Liver (tissue), 8 donors: ENCODE measurements at regions not wholly inside any gene's neighbourhood (a gene's known extent, or its start where the extent isn't known, plus 50 kb on each side); places are given as distances from the start of the nearest gene placed in this dataset.

Experiments
- DNase-seq: peaks from one replicate; pipeline ENCODE4 v3.0.0-alpha.2; 2017; ENCODE audit warnings: low spot score
- H3K27ac ChIP-seq, 2 donors: one replicate each; pipeline ENCODE4 v1.7.0; 2013; ENCODE audit warnings: inconsistent platforms in 2 of 2, low read length in 2 of 2, control low read depth in 1 of 2, low read depth in 1 of 2, mild to moderate bottlenecking in 1 of 2
- H3K27me3 ChIP-seq, 4 donors: one replicate each; pipeline versions ENCODE4 v1.6.1 to v1.7.0; 2013; ENCODE audit warnings: low read length in 3 of 4, inconsistent platforms in 1 of 4, mild to moderate bottlenecking in 1 of 4, moderate library complexity in 1 of 4; ENCODE audit not compliant: control insufficient read depth in 4 of 4, insufficient read depth in 4 of 4
- H3K36me3 ChIP-seq, 4 donors: one replicate each; pipeline versions ENCODE4 v1.6.1 to v1.7.0; 2013; ENCODE audit warnings: low read length in 3 of 4, mild to moderate bottlenecking in 3 of 4, low read depth in 1 of 4, moderate library complexity in 1 of 4; ENCODE audit not compliant: control insufficient read depth in 4 of 4, insufficient read depth in 3 of 4
- H3K4me1 ChIP-seq, 4 donors: one replicate each; pipeline versions ENCODE4 v1.6.1 to v1.7.0; 2013; ENCODE audit warnings: low read length in 3 of 4, mild to moderate bottlenecking in 3 of 4, moderate library complexity in 1 of 4; ENCODE audit not compliant: control insufficient read depth in 4 of 4, insufficient read depth in 4 of 4
- H3K4me3 ChIP-seq, 3 donors: one replicate each; pipeline versions ENCODE4 v1.6.1 to v1.7.0; 2013; ENCODE audit warnings: low read length in 3 of 3, control low read depth in 1 of 3, low read depth in 1 of 3, mild to moderate bottlenecking in 1 of 3
- H3K9ac ChIP-seq, 2 donors: one replicate each; pipeline ENCODE4 v1.7.0; 2013; ENCODE audit warnings: low read length in 2 of 2, mild to moderate bottlenecking in 2 of 2, moderate library complexity in 2 of 2, control low read depth in 1 of 2, low read depth in 1 of 2
- H3K9me3 ChIP-seq, 4 donors: one replicate each; pipeline versions ENCODE4 v1.6.1 to v1.7.0; 2013; ENCODE audit warnings: low read length in 3 of 4; ENCODE audit not compliant: control insufficient read depth in 4 of 4
- EGR1 ChIP-seq, 2 donors: IDR thresholded peaks; 2 replicates each; pipeline ENCODE4 v1.6.1; 2016 to 2018; ENCODE audit warnings: antibody characterized with exemption in 2 of 2, low read depth in 2 of 2
- FOXA1 ChIP-seq: IDR thresholded peaks from 2 replicates; pipeline ENCODE4 v1.6.1; 2016; ENCODE audit warnings: antibody characterized with exemption
- GABPA ChIP-seq, 2 donors: IDR thresholded peaks in 1 of 2; conservative IDR thresholded peaks in 1 of 2; 2 replicates each; pipeline ENCODE4 v1.6.1; 2016; ENCODE audit warnings: antibody characterized with exemption in 2 of 2, mild to moderate bottlenecking in 1 of 2, moderate library complexity in 1 of 2
- HNF4G ChIP-seq: IDR thresholded peaks from 2 replicates; pipeline ENCODE4 v1.6.1; 2016; ENCODE audit warnings: antibody characterized with exemption
- NR2F2 ChIP-seq: IDR thresholded peaks from 2 replicates; pipeline ENCODE4 v1.6.1; 2016; ENCODE audit warnings: antibody characterized with exemption
- RAD21 ChIP-seq, 2 donors: IDR thresholded peaks; 2 replicates each; pipeline ENCODE4 v1.6.1; 2016; ENCODE audit warnings: antibody characterized with exemption in 2 of 2, mild to moderate bottlenecking in 2 of 2
- REST ChIP-seq: IDR thresholded peaks from 2 replicates; pipeline ENCODE4 v1.6.1; 2016; ENCODE audit warnings: antibody characterized with exemption, mild to moderate bottlenecking
- RXRA ChIP-seq, 2 donors: IDR thresholded peaks; 2 replicates each; pipeline ENCODE4 v1.6.1; 2017 to 2018; ENCODE audit warnings: antibody characterized with exemption in 2 of 2, mild to moderate bottlenecking in 1 of 2
- SP1 ChIP-seq: IDR thresholded peaks from 2 replicates; pipeline ENCODE4 v1.6.1; 2018; ENCODE audit warnings: antibody characterized with exemption, mild to moderate bottlenecking
- TAF1 ChIP-seq: conservative IDR thresholded peaks from 2 replicates; pipeline ENCODE4 v1.6.1; 2016; ENCODE audit warnings: antibody characterized with exemption, mild to moderate bottlenecking
- WGBS: extraction: QIAGEN DNeasy Blood & Tissue Kit; methylation state at CpG from one replicate; pipeline ENCODE4 v1.1.7; 2013; 5-methylcytosine and 5-hydroxymethylcytosine counted together
- TF ChIP-seq, protein P1 (sequence below): IDR thresholded peaks from 2 replicates; pipeline ENCODE4 v1.6.1; 2016; ENCODE audit warnings: antibody characterized with exemption
- TF ChIP-seq, protein P2 (sequence below): IDR thresholded peaks from 2 replicates; pipeline ENCODE4 v1.6.1; 2016; ENCODE audit warnings: antibody characterized with exemption
- TF ChIP-seq, protein P3 (sequence below): IDR thresholded peaks from 2 replicates; pipeline ENCODE4 v1.6.1; 2016; ENCODE audit warnings: antibody characterized with exemption
- TF ChIP-seq, protein P4 (sequence below): fragments of 150-350 bp; IDR thresholded peaks from 2 replicates; pipeline ENCODE4 v1.5.1; 2017; ENCODE audit warnings: improper control_type of control experiment, low read depth, low read length; ENCODE audit not compliant: missing input control
- donor health status: healthy.
- donor health status: healthy.
- donor health status: healthy.
- donor health status: healthy.
- donor health status: healthy.

- Histone ChIP-seq H3K27ac (no peak overlapping the region), H3K27me3 (no peaks in the 10 kb centered on the region), H3K36me3 (no peaks in the 10 kb centered on the region), H3K4me1 (peaks cover 7 to 20% (median 12%) of the 10 kb centered on the region in 4 donors), H3K4me3 (no peak overlapping the region), H3K9me3 (no peaks in the 10 kb centered on the region), H3K9ac (no peak overlapping the region)
- TF ChIP-seq FOXA1 (no peak), EGR1 (IDR thresholded peaks at IDR 0.05; ENCODE audit: low read depth in 2 of 2) (no peak), REST (no peak), HNF4G (no peak), NR2F2 (no peak), GABPA (IDR thresholded peaks at IDR 0.05 in 1 of 2, conservative IDR thresholded peaks at IDR 0.05 in 1 of 2) (no peak), RXRA (IDR thresholded peaks at IDR 0.05) (no peak), TAF1 (no peak), SP1 (no peak), RAD21 (IDR thresholded peaks at IDR 0.05) (no peak)
- TF ChIP-seq, protein P1, sequence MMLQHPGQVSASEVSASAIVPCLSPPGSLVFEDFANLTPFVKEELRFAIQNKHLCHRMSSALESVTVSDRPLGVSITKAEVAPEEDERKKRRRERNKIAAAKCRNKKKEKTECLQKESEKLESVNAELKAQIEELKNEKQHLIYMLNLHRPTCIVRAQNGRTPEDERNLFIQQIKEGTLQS = no peak
- TF ChIP-seq, protein P2, sequence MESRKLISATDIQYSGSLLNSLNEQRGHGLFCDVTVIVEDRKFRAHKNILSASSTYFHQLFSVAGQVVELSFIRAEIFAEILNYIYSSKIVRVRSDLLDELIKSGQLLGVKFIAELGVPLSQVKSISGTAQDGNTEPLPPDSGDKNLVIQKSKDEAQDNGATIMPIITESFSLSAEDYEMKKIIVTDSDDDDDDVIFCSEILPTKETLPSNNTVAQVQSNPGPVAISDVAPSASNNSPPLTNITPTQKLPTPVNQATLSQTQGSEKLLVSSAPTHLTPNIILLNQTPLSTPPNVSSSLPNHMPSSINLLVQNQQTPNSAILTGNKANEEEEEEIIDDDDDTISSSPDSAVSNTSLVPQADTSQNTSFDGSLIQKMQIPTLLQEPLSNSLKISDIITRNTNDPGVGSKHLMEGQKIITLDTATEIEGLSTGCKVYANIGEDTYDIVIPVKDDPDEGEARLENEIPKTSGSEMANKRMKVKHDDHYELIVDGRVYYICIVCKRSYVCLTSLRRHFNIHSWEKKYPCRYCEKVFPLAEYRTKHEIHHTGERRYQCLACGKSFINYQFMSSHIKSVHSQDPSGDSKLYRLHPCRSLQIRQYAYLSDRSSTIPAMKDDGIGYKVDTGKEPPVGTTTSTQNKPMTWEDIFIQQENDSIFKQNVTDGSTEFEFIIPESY = no peak
- TF ChIP-seq, protein P3, sequence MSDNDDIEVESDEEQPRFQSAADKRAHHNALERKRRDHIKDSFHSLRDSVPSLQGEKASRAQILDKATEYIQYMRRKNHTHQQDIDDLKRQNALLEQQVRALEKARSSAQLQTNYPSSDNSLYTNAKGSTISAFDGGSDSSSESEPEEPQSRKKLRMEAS = no peak
- TF ChIP-seq, protein P4, sequence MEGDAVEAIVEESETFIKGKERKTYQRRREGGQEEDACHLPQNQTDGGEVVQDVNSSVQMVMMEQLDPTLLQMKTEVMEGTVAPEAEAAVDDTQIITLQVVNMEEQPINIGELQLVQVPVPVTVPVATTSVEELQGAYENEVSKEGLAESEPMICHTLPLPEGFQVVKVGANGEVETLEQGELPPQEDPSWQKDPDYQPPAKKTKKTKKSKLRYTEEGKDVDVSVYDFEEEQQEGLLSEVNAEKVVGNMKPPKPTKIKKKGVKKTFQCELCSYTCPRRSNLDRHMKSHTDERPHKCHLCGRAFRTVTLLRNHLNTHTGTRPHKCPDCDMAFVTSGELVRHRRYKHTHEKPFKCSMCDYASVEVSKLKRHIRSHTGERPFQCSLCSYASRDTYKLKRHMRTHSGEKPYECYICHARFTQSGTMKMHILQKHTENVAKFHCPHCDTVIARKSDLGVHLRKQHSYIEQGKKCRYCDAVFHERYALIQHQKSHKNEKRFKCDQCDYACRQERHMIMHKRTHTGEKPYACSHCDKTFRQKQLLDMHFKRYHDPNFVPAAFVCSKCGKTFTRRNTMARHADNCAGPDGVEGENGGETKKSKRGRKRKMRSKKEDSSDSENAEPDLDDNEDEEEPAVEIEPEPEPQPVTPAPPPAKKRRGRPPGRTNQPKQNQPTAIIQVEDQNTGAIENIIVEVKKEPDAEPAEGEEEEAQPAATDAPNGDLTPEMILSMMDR = no peak
- 90% methylated on average over 13 of the region's 13 CpGs for WGBS
- no peak for DNase-seq
Observed at GRCh38 chr5:34496260-34496691, 159.9 kb upstream of the RAI14 start.

- H3K36me3 ChIP-seq = no peaks in the 10 kb centered on the region
- no peak overlapping the region for H3K4me3 ChIP-seq
- no peaks in the 10 kb centered on the region for H3K9me3 ChIP-seq
- WGBS = 72% methylated on average over 10 of the region's 10 CpGs
- DNase-seq = no peak
- no peak overlapping the region for H3K9ac ChIP-seq
- no peak overlapping the region for H3K27ac ChIP-seq
- peaks cover 7 to 22% (median 12%) of the 10 kb centered on the region in 4 donors for H3K4me1 ChIP-seq
- H3K27me3 ChIP-seq = no peaks in the 10 kb centered on the region
- TF ChIP-seq SP1 = no peak
- TF ChIP-seq, protein P2 = no peak
Observed at GRCh38 chr5:34496701-34497469, 159.2 kb upstream of the RAI14 start.
